DOHH2 (cell line): ENCODE measurements at regions not wholly inside any gene's neighbourhood (a gene's known extent, or its start where the extent isn't known, plus 50 kb on each side); places are given as distances from the start of the nearest gene placed in this dataset.

Experiments
- CTCF ChIP-seq: fragments of 200-600 bp; sonication (generic); IDR thresholded peaks from one replicate; pipeline ENCODE4 v1.5.1; 2014; ENCODE audit warnings: antibody characterized with exemption, mild to moderate bottlenecking, low read depth, low read length; ENCODE audit not compliant: poor library complexity, severe bottlenecking
- EZH2phosphoT487 ChIP-seq: fragments of 200-600 bp; sonication (generic); IDR thresholded peaks from 2 replicates; pipeline ENCODE4 v1.6.1; 2017; ENCODE audit warnings: borderline replicate concordance, mild to moderate bottlenecking, antibody characterized with exemption, low read length, moderate library complexity, mixed read lengths

GRCh38 chr18:55034742-55035141 is 75.5 kb upstream of the CCDC68 start:
- TF ChIP-seq CTCF (no peak), EZH2phosphoT487 (no peak)
